ENCODE measurements at regions not wholly inside any gene's neighbourhood (a gene's known extent, or its start where the extent isn't known, plus 50 kb on each side); places are given as distances from the start of the nearest gene placed in this dataset.

DNA sequence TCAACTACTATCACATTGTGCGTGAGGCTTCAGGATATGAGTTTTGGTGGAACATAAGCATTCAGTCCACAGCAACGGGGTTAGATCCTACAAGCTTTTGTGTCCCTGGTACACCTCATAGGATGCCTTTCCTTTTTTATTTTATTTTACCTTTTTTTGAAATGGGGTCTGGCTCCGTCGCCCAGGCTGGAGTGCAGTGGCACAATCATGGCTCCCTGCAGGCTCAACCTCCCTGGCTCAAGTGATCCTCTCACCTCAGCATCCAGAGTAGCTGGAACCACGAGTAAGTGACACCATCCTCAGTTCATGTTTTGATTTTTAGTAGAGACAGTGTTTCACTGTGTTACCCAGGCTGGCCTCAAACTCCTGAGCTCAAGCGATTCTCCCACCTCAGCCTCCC lies 86.0 kb upstream of the RAI14 start:
- DNase-seq, result no peak

DNA sequence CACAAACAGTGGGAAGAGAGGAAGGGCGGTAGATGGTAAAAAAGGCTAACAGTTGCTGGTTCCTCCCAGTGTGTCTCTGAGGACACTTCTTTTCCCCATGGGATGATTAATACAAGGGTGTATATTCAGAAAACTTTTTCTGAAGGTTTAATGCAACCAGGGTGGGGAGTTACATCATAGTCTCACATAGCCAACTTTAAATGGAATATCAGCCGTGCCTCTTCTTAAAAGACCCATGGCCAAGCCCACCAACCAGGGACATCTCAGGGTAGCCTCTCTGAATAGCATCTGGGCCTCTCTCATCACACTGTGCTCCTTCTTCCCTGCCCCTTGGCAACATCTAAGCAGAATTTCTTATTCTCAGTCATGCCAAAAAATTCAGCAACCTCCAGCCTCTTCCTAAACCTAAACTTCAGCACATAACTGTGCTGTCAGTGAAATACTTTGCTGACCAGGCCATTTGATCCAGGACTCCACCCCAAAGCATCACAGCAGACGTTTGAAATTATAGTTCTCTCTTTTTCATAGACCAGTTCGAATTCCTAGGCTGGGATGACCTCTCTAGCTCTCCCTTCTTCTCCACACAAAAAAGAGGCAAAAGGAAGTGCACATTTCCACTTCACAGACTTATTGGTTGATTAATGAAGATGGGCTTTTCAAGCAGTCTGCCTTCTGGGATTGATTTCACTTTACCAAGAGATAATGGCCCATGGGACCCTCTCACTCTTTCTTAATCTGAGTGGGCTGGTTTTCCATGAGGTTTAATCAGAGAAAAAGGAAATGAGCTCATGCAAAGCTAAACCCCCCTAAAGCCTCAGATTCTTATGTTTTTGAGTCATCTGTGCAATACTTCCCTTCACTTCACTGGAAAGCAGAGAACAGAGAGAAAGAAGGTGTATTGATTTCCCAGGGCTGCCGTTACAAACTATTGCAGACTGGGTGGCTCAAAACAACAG lies 85.1 kb upstream of the RAI14 start:
- DNase-seq, result no peak

DNA sequence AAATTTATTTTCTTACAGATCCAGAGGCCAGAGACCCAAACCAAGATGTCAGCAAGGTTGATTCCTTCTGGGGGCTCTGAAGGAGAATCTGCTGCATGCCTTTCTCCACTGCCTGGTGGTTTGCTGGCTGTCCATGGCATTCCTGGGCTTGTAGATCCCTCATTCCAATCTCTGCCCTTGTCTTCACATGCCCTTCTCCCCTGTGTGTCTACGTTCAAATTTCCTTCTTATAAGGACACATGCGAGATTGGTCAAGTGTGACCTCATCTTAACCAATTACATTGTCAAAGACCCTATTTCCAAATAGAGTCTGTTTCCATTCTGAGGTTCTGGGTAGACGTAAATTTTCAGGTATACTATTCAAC lies 84.5 kb upstream of the RAI14 start:
- no peak for DNase-seq

DNA sequence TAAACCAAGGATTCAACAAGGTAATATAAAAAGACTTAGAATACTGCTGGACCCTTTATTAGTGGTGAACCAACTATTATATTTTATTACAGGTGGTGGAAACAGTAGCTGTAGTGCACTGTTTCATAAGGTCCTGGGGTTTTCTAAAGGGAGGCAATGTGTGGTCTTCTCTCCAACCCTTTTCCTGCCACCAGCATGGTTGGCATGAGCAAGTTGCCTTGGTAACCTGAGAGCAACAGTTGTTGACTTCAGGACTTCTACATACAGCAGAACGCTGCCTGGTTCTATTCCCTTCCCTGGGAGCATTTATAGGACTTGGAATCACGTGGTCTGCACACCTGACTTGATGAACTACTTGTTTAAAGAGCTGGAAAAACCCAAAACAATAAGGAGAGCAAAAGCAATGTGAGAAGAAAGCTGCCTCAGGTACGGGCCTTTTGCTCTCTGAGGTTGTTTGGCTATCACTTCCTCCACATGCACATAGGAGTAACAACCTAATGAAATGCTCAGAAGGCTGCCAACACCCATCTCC lies 81.1 kb upstream of the RAI14 start:
- no peak for DNase-seq

DNA sequence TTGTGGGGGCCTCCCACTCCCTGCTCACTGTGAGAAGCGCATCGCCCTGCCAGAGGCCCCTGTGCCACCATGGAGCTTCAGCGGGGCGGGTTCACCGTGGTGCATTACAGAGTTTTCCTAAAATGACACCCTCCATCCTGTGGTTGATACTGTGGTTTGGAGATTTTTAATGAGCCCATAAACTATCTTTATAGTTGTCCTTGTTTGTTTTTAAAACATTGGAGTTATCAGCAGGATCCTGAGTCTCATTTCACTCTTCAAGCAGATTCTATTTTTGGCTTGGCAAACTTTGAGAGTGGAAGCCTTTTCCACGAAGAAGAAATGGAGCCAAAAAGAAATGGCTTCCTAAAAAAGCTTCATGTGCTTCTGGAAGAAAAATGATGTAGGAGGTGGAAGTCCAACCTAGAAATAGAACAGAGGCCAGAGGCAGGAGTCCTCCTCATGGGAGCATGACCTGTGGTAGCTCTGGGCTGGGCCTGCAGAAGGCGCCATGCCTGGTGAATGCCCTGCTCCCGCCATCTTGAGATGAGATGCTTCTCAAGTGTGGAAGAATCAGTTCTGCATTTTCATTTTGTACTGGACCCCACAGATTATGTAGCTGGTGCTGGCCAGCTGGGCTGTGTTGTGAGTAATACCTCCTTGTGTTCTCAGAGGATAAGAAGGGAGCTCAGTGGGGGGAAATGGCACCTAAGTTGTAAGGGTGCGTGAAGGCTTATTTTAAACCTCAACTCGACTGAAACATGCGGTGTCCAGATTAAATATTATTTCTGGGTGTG lies 79.0 kb upstream of the RAI14 start:
- DNase-seq, result no peak

DNA sequence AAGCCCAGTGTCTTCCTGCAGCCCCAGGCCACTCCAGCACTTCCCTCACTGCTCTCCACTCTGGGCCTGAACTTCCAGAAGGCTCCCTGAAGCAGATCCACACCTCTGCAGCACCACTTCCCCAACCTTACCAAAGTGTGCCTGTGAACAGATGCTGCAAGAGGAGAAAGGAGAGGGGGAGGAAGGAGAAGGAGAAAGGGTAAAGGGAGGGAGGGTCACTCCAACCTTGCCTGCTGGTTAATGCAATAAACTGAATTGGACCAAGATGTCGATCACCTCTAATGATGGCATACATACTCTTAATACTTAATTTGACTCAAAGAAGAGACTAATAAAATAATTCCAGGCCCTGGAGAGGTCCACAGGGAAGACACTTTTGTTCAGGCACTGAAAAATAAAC lies 77.2 kb upstream of the RAI14 start:
- no peak for DNase-seq

DNA sequence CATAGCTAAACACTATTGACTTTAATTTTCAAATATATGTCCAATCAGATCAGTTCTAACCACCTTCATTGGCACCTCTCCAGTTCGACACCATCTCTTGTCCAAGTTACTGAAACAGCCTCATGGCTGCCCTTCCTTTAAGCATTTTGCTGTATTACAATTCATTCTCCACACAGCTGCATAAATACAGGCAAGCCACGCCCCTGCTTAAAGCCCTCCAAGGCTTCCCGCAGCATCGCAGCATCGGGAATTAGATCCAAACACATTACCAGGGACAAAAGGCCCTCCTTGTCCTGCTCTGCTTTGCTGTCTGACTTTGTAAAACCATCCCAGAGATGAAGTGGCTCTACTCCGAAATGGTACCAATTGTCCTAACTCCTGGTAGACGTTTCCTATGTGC lies 75.1 kb upstream of the RAI14 start:
- DNase-seq, result no peak

DNA sequence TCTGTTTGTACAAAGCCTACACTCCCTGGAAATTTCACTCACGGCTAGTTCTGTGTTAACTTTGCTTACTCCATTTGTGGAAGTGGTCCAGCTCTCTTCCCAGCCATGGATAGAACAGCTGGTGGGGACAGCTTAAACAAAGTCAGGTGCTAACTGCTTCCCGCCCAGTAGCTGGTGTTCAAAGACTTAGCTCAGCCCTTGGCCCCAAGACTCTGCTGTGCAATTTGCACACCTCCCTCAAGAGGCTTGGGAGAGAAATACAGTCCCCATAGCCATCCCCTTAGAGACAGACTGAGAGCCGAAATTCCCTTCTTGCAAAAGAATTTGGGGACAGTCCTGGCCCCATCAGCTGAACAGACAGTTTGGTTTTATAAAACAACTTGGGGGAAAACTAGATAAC lies 73.8 kb upstream of the RAI14 start:
- no peak for DNase-seq

DNA sequence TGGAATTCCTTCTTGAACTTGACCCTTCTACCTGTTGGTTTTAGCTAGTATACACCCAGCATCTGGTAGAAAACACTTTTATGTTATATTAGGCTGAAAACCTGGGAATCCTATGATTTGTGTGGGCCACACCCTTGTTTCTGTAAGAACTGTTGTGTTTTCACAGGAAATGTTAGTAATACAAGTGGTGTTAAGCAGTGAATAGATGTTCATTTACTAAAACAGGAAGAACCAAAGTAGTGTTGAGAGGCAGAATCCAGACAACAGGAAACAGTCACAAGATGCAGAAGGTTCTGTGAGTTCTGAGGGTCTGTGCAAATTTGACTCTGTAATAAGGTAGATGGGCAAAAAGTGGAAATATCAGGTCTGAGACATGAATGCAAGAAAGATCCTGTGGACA lies 73.0 kb upstream of the RAI14 start:
- no peak for DNase-seq

DNA sequence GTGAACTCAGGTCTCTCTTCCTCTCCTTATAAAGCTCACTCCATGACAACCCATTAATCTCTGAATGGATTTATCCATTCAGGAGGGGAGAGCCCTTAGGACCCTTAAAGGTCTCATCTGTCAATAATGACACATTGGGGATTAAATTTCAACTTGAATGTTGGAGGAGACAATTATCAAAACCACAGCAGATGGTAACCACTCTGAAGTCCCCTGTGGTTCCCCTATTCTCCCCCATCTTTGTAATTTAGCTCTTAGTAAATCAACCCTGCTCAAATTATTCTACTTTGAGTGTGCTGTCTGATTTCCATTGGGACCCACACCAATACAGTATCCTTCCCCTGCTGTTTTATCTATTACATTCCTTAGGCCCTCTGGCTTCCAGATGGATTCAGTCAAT lies 72.0 kb upstream of the RAI14 start:
- no peak for DNase-seq

DNA sequence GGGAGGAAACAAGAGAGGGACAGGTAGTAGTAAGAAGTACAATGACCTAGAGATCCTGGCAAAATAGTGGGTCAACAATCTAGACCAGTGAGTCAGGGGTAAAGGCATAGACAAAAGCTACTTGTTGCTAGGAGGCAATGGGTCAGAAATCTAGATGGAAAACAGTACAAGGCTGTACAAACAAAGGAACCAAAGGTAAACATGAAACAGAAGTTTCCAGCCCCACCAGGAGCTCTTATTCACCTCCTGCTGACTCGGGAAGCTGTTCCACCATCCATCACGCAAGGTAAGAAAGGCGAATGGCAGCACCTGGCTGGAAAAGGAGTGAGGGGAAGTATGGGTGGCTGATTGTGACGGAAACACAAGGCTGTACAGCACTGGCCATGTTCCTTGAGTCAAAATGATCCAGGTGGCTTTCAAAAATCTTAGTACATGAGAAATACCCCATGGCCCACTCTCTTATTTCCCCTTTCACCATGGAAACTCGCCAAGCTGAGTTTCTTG lies 70.5 kb upstream of the RAI14 start:
- no peak for DNase-seq

DNA sequence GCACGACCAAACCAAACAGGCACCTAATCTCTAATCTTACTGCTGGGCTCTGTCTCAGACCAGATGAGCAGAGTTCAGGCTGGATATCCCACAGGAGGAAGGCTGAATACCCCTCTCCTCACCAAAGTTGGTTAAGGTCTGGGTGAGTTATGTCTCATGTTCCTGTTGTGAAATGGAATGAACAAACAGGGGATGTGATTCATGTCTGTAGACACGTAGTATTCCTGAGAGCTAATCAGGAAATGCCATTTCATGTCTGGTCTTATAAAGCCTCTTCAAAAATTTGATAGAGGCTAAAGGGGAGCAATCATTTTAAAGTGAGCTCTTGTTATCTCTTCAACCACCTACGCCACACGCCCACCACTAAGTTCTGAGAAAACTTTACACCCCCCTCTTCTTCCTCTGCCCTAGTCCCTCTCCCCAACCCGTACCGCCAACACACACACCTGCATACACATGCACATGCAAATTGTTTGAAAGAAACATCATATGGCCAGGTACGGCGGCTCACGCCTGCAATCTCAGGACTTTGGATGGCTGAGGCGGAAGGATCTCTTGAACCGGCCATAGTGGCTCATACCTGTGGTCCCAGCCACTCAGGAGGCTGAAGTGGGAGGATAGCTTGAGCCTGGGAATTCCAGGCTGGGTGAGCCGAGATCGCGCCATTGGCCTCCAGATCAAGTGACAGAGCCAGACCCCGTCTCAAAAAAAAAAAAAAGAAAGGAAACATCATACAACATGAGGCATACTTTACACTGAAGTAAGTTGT lies 69.8 kb upstream of the RAI14 start:
- no peak for DNase-seq

DNA sequence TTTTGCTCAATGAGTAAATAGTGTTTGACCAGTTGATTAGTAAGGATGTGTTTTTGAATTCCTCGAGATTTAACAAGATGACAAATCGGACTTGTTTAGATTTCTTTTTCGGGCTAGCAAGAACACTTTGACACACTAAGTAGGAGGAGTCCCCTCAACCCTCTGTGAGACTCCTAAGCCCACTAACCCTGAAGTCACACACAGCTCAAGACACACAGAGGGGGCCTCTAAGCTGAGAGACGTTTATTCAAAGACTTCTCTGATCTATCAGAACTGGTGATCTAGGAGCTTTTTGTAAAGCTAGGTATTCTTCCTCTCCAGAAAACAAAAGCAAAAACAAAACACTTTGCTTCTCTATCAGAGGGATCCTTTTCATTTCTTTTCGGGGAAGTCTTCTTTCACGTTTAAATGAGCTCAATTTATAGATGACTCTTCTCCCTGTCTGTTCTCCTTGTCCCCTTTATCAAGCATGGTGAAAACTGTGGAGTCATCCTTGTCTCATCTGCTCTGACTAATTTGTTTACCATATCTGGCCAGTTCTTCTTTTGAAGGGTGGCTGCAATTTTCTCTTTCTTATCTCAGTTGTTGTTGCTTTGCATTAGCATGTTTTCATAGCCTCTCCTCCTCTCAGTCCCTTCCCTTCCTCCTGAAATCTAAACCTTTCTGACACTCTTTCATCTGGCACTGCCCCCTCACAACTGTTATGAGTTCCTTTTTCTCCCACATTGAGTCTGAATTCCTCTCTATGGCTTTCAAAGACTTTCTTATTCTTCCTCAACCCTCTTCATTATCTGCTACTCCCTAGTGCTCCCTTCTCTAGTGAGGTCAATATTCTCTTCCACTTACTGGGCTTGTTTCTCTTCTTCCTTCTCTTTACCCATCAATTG lies 68.5 kb upstream of the RAI14 start:
- DNase-seq, result no peak

DNA sequence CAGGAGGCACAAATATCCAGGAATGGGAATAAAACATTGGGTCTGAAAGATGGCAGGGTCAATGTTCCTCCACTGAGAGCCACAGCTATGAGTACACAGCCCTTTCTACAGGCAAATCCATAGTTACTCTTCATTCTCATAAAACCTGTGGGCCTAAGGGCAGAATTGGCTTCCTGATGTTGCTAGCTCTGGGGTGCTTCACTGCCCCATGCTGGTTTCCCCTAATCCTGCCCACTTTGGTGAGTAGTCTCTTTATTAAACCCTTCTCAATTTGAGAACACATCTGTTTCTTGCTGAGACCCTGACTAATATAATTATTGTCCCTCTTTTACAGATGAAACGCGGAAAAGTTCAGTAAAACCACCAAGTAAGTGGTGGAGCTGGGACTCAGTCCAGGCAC lies 66.3 kb upstream of the RAI14 start:
- no peak for DNase-seq

DNA sequence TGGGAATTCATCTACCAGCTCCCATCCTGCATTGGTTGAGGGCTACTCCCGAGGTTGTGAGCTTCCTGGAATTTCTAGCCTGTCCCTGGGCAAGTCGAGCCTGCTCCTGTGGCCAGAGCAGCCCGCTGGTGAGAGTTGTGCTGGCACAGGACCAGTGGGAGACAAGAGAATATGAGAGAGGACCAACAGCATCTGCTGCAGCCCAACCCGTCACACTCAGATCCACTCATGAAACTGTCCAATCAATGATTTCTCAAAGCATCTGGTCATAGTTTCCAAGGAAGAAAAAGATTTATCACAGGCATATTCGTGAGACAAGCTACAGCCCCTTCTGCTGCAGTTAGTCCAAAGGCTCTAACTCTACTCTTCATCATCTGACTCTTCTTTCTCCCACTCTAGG lies 64.4 kb upstream of the RAI14 start:
- DNase-seq, result no peak

DNA sequence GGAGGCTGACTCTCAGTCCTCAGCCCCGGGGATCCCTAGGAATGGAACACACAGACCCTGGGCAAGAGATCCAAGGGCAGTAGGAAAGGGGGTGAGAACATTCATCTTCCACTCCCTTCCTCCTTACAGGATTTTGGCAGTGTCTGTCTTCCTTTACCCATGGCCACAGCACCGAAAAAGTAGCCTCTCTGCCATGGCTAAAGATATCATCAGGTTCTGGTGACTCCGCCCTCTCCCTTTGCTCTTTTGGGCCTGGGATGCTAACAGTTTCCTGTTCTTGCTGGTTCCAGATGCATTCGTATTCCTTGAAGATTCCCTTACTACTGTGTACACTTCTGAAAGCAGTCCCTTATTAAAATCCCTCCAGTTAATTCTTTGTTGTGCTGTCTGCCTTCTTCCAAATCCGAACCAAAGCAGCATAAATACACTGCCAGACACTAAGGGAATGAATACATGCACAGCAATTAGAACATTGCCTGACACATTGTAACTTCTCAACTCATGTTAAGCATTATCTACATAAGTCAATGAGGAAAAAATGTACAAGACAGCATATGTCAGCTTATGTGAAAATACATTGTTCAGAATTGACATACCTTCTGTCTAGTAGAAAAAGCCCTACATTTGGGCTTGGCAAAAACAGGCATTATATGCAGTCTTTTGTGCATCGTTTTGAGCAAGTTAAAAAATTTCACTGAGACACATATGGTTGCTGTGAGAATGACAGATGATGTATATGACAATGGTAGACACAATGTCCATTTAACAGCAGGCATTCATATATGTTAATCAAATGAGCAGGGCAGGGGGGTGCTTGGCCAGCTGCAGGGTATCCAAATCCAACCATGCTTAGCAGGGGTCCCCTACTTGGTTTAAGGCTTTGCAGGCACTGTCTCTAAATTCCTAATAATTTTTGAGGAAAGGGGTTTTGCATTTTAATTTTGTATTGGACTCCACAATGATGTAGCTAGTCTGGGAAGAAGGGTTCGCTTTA lies 58.8 kb upstream of the RAI14 start:
- DNase-seq, result no peak

DNA sequence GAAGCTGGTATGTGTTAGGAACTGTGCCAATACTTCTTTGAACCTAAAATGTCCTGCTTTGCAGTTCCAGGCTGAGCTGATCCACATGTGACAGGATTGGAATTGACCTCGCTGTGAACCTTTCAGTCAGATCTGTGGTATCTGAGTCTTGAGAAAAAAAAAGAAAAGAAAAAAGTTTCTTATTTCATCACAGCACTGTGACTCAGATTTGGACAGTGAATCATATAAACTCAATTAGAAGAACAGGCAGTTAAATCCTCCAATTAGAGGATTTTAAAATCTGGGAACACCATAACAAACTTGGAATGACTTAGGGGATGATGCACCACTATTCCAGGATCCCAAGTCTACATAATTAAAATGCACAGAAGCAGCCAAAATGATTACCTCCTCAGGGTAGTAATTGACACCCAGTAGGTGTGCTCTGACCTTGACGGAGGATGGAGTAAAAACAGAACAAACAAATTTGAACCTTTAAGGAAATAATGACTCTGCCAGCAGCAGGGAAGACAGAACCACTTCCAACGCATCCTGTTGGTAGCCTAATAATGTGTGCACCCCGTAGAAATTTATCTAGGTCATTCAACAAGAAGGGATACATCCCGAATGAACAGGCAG lies 57.8 kb upstream of the RAI14 start:
- DNase-seq, result no peak

DNA sequence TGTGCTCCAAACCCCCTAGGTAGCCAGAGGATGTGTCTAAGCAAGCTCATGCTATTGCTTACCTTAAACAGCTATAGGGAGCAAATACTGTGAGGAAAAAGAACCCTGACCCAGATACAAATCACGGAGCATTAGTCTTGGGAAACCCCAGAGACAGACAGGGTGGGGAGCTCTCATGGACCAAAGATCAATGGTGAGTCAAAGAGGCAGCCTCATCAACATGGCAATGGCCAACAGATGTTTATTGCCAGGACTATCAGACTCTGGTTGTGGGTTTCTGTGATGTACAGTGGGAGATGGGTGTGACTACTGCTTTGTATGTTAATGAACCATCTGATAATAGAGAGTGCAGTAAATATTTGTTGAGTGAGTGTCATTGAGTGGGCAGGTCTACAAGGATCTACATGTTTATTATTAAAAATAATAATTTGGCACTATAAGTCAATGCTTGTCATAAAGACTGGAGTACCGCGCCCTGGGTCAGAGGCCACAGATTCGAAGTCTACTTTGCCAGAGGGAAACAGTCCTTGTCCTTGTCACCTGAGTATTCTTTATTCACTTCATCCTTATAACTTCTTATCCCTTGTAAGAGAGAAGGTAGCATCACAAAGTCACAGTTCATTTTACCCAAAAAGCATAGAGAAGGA lies 56.5 kb upstream of the RAI14 start:
- no peak for DNase-seq

DNA sequence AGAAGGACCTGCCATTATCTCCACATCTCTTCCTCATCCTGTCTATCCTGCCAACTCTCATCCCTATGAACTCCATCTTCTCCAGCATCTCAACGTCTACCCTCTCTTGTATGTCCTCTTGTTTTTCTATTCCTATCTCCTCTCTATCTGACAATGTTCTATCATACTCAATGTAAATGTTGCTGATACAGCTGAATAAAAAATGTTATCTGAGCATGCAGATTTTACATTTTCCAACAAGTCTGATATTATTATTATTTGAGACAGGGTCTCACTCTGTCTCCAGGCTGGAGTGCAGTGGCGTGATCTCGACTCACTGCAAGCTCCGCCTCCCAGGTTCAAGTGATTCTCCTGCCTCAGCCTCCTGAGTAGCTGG lies 56.0 kb upstream of the RAI14 start:
- DNase-seq, result no peak

DNA sequence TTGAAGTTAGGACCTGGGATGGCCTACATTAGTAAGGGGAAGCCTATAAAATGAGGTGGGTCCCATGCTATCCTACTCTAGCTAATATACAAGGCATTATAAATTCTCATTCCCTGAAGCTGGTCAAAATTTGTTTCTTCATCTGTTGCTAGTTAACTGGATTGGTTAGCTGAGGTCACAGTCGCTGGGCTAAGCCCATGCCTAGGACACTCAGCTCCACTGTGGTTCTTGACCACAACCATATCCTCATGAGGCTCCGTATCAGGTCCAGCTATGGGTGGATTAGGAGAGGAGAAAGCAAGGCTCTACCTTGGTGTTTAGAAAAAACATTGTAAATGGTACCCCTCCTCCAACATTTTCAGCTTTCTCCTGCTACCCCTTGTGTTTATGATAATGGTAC lies 52.8 kb upstream of the RAI14 start:
- no peak for DNase-seq
